ENCODE measurements at regions not wholly inside any gene's neighbourhood (a gene's known extent, or its start where the extent isn't known, plus 50 kb on each side); places are given as distances from the start of the nearest gene placed in this dataset.
A peak's percentile ranks its signal among the peaks of the same experiment; 100 is the strongest.

DNA sequence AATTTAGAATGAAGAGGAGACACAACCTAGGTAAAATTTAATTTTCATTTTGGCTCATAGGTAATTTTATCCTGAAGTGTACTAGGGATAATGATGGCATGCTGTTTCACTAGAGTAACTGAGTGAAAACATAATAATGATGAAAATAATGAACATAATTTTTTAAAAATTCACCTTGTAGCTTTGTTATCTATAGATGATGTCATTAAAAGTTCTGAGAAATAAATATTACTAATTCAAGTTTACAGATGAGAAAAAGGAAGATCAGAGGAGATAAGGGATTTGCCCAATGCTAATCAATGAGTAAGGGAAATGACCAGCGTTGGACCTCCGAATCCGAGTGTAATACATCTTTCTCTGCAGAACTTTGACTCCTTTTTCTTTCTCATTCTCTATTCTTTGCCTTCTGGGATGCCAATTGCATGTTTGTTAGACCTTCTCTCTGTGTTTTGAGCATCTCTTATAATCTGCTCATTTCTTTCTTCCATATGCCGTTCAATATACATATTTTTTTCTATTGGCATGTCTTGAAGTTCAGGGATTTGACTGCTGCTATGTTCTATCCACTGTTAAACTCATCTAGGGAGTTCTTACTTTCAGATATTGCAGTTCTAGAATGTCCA is 186.5 kb downstream of the SNX19 start:
- TF ChIP-seq GATA2 (IDR thresholded peaks at IDR 0.05; ENCODE audit: low read depth, low read length), result no peak
- TF ChIP-seq GATA3 (IDR thresholded peaks at IDR 0.05; ENCODE audit: low read depth, low read length), result no peak

DNA sequence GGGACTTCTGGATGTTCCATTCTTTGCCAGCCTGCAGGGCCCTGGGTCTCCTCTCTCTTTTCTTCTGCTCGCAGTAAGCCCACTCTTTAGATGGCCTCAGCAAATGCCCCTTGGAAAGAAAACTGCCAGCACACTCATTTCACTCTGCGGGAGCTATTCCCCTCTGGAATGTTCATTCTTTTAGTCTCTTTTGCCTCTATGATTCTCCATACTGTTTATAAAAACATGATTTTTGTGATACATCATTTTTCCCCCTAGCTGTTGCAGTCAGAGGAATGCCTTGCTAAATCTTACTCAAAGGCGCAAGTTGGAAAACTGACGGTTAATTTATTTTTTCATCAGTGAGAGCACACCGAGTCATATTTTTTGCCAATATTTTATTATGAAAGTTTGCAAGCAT is 184.9 kb downstream of the SNX19 start:
- no peak for TF ChIP-seq GATA3 (IDR thresholded peaks at IDR 0.05; ENCODE audit: low read depth, low read length)
- no peak for TF ChIP-seq GATA2 (IDR thresholded peaks at IDR 0.05; ENCODE audit: low read depth, low read length)

DNA sequence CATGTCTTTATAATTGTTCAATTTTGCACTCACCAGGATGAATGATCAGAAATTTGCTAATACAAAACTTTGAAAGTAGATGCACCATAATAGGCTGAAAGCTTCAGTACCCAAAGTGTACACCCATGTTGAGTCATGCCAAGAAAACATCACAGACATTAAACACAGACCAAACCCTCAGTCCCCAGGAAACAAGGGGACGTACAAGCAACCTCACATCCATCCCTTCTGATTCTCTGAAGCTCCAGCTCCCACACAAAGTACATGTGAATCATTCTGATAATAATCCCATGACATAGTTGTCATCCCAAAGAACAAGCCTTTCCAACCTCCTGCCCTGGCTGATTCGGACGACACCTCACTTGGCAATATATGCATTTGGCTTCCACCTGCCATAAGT is 183.8 kb downstream of the SNX19 start:
- TF ChIP-seq GATA3 (IDR thresholded peaks at IDR 0.05; ENCODE audit: low read depth, low read length) (no peak), GATA2 (IDR thresholded peaks at IDR 0.05; ENCODE audit: low read depth, low read length) (no peak)

DNA sequence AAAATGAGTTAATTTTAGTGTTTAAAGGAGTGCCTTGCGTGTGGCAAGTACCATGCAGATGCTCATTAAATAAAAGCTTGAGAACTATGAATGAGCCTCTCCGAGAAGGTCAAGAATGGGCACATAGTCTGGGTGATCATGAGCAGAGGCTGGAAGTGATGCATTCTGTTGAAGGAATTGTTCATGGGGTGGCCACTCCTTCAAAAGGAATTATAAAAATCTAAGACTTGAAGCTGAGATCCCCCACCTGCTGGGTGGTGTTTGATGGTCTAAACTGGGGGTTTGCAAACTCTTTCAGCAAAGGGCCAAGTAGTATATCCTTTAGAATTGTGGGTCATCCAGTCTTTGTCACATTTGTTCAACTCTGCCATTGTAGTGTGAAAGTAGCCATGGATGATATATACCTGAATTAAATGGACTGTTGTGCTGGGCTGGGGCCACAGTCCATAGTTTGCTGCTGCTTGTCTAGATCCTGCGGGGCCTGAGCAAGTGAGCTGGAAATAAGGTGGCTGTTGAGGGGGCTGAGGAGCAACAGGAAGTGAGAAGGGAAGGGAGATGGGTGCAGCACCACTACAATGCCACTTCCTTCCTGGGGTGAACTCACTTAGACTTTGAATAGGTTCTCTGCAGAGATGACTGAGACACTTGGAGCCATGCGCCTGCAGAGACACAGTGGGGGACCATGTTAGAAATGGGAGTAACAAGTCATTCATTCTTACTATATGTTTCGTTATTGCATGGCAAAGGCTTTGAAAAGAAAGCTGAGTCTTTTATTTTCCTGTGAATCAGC is 179.0 kb downstream of the SNX19 start:
- TF ChIP-seq GATA2 (IDR thresholded peaks at IDR 0.05; ENCODE audit: low read depth, low read length) (no peak), GATA3 (IDR thresholded peaks at IDR 0.05; ENCODE audit: low read depth, low read length) (no peak)

DNA sequence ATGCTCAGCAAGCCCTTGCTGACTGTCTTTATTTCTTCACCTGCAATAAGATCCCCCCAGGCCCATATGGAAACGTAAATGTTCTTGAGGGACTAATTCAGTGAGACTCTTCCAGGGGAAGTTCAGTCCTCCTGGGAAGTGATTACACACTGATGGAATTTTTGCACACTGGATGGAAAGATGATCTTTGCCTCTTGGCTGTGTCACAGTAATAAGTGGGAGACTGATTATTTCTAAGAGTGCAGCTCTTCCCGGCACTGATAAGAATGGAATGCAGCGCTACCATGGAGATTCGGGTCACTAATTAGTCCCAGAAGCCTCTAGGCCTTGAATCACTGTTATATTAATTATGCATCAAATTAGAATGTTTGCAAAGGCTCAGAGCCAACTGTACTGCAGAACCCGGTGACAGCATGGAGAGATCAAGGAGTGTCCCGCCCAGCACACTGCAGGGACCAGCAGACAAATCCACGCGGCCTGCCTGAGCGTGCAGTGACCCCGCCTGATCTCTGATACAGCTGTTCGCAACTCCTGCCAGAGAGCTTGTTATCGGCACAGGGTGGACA is 178.3 kb downstream of the SNX19 start:
- peak; percentile 44; the same call in 1 of the 2 replicates for TF ChIP-seq GATA2 (IDR thresholded peaks at IDR 0.05; ENCODE audit: low read depth, low read length)
- TF ChIP-seq GATA3 (IDR thresholded peaks at IDR 0.05; ENCODE audit: low read depth, low read length), result no peak

GRCh38 chr11:130738611-130739010 is 177.7 kb downstream of the SNX19 start:
- TF ChIP-seq GATA3 (IDR thresholded peaks at IDR 0.05; ENCODE audit: low read depth, low read length) (no peak), GATA2 (IDR thresholded peaks at IDR 0.05; ENCODE audit: low read depth, low read length) (no peak)

DNA sequence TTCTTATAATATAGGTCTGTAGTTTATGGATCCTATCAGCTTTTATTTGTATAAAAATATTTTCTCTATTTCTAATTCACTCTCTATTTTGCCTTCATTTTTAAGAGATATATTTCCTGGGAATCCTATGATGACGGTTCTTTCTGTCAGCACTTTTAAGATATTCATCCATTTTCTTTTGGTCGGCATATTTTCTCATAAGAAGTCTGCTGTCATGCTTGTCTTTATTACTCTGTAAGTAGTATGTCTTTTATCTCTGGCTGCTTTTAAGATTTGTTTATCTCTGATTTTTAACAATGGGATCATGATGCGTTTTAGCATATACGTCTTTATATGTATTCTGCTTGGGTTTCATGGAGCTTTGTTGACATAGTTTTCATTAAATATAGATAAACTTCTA is 175.5 kb downstream of the SNX19 start:
- TF ChIP-seq GATA2 (IDR thresholded peaks at IDR 0.05; ENCODE audit: low read depth, low read length) (no peak), GATA3 (IDR thresholded peaks at IDR 0.05; ENCODE audit: low read depth, low read length) (no peak)

GRCh38 chr11:130744794-130745193 is 171.5 kb downstream of the SNX19 start:
- TF ChIP-seq GATA2 (IDR thresholded peaks at IDR 0.05; ENCODE audit: low read depth, low read length), result no peak
- TF ChIP-seq GATA3 (IDR thresholded peaks at IDR 0.05; ENCODE audit: low read depth, low read length), result no peak

DNA sequence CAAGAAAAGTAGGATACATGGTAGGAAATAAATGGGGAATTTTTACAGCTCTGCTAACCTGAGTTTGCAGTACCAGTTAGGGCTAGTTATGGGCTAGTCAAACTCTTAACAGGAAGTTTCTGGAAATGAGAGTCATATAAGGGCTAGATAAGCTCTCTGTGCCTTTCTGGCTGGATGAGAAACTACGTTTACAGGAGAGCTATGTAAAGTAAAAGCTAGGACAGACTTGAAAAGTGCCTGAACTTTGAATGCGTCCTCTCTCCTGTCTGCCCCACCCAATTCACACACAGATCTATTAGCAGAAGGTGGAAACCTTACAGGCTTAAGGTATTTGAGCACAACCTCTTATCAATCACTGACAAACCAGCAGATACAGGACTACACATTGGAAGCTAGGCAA is 167.1 kb downstream of the SNX19 start:
- no peak for TF ChIP-seq GATA2 (IDR thresholded peaks at IDR 0.05; ENCODE audit: low read depth, low read length)
- no peak for TF ChIP-seq GATA3 (IDR thresholded peaks at IDR 0.05; ENCODE audit: low read depth, low read length)

DNA sequence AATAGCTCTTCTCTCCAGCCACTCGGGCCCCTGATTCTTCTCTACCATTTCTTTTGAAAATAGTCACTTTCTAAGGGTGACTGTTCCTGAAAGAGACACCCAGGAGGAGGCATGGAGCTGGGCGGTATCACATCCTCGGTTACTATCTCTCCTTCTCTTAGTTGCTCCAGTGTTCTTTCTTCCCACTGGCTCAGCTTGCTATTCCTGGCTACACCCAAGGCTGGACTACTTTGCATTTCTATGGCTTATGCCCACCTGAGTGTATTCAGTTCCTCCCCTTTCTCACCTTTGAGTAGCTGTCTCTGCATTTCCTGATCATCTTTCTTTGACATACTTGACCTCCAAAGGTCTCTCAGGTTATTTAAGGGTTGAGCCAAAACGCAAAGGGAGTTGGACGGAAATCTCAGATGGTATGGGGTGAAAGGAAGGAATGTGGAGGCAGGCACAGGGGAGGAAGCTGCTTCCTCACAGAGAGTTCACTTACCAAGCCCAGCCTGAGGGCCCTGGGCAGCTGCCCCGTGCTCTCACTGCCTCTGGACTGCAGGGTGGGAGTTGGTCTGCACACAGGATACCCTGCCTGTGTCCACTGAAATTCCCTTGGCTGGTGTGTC is 155.7 kb downstream of the SNX19 start:
- TF ChIP-seq GATA2 (IDR thresholded peaks at IDR 0.05; ENCODE audit: low read depth, low read length) (no peak), GATA3 (IDR thresholded peaks at IDR 0.05; ENCODE audit: low read depth, low read length) (no peak)

DNA sequence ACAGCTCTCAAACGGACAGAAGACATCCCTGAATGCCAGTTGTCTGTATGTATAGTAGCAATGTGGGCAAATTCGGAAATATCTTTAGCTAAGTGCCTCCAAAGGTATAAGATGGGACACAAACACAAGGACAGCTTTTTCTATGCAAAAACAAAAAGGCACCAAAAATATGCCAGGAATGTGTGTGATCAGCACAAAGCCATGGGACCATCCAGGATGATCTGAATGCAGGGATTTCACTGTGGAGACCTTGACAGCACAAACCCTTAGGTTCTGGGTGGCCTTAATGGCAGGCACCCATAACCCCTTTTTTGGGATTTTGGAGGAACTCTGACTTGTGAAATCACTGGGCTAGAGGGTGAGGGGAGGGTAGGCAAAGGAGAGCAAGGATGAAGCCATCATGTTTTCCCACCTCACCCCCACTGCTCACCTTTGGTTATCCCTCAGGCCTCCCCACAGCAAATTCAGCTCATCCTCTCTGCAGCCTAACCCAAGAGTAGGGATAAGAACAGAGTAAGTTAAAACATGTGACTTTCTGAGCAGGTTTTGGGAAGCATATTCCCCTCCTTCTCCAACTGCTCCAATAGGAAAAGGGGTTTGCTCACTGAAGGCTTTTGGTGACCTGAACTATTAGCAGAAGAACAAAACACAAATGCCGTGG is 154.6 kb downstream of the SNX19 start:
- TF ChIP-seq GATA3 (IDR thresholded peaks at IDR 0.05; ENCODE audit: low read depth, low read length) (no peak), GATA2 (IDR thresholded peaks at IDR 0.05; ENCODE audit: low read depth, low read length) (no peak)

- TF ChIP-seq GATA2 (IDR thresholded peaks at IDR 0.05; ENCODE audit: low read depth, low read length) (no peak), GATA3 (IDR thresholded peaks at IDR 0.05; ENCODE audit: low read depth, low read length) (no peak)
Measured at GRCh38 chr11:130762638-130763037, 153.6 kb downstream of the SNX19 start.

GRCh38 chr11:130763087-130763980 is 152.9 kb downstream of the SNX19 start:
- no peak for TF ChIP-seq GATA2 (IDR thresholded peaks at IDR 0.05; ENCODE audit: low read depth, low read length)
- no peak for TF ChIP-seq GATA3 (IDR thresholded peaks at IDR 0.05; ENCODE audit: low read depth, low read length)

All from SH-SY5Y (cell line).